NCI-H524 (cell line): ENCODE measurements at regions not wholly inside any gene's neighbourhood (a gene's known extent, or its start where the extent isn't known, plus 50 kb on each side); places are given as distances from the start of the nearest gene placed in this dataset.

Source experiments
- DNase-seq, 2 experiments: peaks; one replicate each; lab custom pipeline; 2025; lab: John Stamatoyannopoulos, UW

GRCh38 chr15:97504031-97504792, 456.3 kb upstream of the ARRDC4 start:
- no peak for DNase-seq

- no peak for DNase-seq
Measured at GRCh38 chr15:97517737-97518136, 442.8 kb upstream of the ARRDC4 start.

- peak in 1 of 2 experiments; percentile 37 for DNase-seq
Measured at GRCh38 chr15:97520689-97521088, 439.8 kb upstream of the ARRDC4 start.

- peak in 1 of 2 experiments; percentile 20 for DNase-seq
Measured at GRCh38 chr15:97521381-97522285, 438.9 kb upstream of the ARRDC4 start.

- DNase-seq: no peak
Measured at GRCh38 chr15:97522347-97522746, 438.2 kb upstream of the ARRDC4 start.

- no peak for DNase-seq
Measured at GRCh38 chr15:97525809-97526208, 434.7 kb upstream of the ARRDC4 start.

GRCh38 chr15:97528238-97528637, 432.3 kb upstream of the ARRDC4 start:
- DNase-seq: no peak

GRCh38 chr15:97545799-97546198, 414.7 kb upstream of the ARRDC4 start:
- no peak for DNase-seq

GRCh38 chr15:97547381-97547780, 413.1 kb upstream of the ARRDC4 start:
- DNase-seq: no peak

GRCh38 chr15:97561529-97561928, 399.0 kb upstream of the ARRDC4 start:
- DNase-seq: no peak

- DNase-seq: no peak
Measured at GRCh38 chr15:97563516-97563915, 397.0 kb upstream of the ARRDC4 start.

GRCh38 chr15:97566961-97567360, 393.5 kb upstream of the ARRDC4 start:
- no peak for DNase-seq

- DNase-seq: no peak
Measured at GRCh38 chr15:97567411-97567810, 393.1 kb upstream of the ARRDC4 start.

- DNase-seq: no peak
Measured at GRCh38 chr15:97576929-97577645, 383.4 kb upstream of the ARRDC4 start.

- no peak for DNase-seq
Measured at GRCh38 chr15:97585408-97585807, 375.1 kb upstream of the ARRDC4 start.

- DNase-seq: no peak
Measured at GRCh38 chr15:97592778-97593177, 367.7 kb upstream of the ARRDC4 start.

GRCh38 chr15:97597801-97598200, 362.7 kb upstream of the ARRDC4 start:
- peak; percentile 67 to 84 for DNase-seq

- peak; percentile 57 to 88 for DNase-seq
Measured at GRCh38 chr15:97598353-97598798, 362.1 kb upstream of the ARRDC4 start.

GRCh38 chr15:97600190-97600589, 360.3 kb upstream of the ARRDC4 start:
- DNase-seq: no peak

- no peak for DNase-seq
Measured at GRCh38 chr15:97604677-97605076, 355.8 kb upstream of the ARRDC4 start.

- DNase-seq: no peak
Measured at GRCh38 chr15:97615114-97615513, 345.4 kb upstream of the ARRDC4 start.

- DNase-seq: no peak
Measured at GRCh38 chr15:97623091-97623661, 337.3 kb upstream of the ARRDC4 start.
